ENCODE measurements at regions not wholly inside any gene's neighbourhood (a gene's known extent, or its start where the extent isn't known, plus 50 kb on each side); places are given as distances from the start of the nearest gene placed in this dataset.

- intact Hi-C loops (cut with DNase I; ENCODE audit: low total_unique reads) = no loop called here
- no peak for DNase-seq
- Histone ChIP-seq H3K27me3 (no peaks in the 10 kb centered on the region), H3K4me3 (no peak overlapping the region), H3K9me3 (no peaks in the 10 kb centered on the region), H3K4me1 (no peaks in the 10 kb centered on the region), H3K27ac (no peak overlapping the region), H3K36me3 (no peaks in the 10 kb centered on the region)
- TF ChIP-seq CTCF (IDR thresholded peaks at IDR 0.05) = no peak
Observed at GRCh38 chr4:151960449-151961230, 199.8 kb upstream of the GATB start.

DNA sequence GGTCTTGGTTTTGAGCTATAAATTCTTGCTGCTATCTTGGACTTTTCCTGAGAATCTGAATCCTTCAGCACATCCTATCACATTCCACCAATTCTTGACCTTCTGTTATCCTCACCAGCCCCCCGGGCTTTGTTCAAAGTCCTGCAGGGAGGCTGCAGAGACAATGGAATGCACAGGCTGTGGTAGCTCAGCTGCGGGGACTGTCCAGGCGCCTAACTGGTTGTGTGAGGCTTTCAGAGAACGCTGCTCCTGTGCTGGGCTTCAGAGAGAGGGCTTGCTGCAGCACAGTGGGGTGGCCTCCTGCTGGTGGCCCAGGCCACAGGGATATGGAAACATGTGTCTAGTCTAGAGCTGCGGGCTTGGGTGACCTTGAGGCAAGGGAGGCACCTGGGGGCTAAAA is 196.3 kb upstream of the GATB start:
- no peaks in the 10 kb centered on the region for H3K4me1 ChIP-seq
- TF ChIP-seq CTCF (IDR thresholded peaks at IDR 0.05) = no peak
- DNase-seq = no peak
- intact Hi-C loops (cut with DNase I; ENCODE audit: low total_unique reads) = no loop called here
- H3K27ac ChIP-seq = no peak overlapping the region
- no peaks in the 10 kb centered on the region for H3K36me3 ChIP-seq
- no peaks in the 10 kb centered on the region for H3K9me3 ChIP-seq
- H3K4me3 ChIP-seq = no peak overlapping the region
- no peaks in the 10 kb centered on the region for H3K27me3 ChIP-seq

- DNase-seq = no peak
- intact Hi-C loops (cut with DNase I; ENCODE audit: low total_unique reads) = no loop called here
- peaks cover 0 to 3% (median 0%) of the 10 kb centered on the region in 4 donors for H3K4me1 ChIP-seq
- H3K9me3 ChIP-seq = no peaks in the 10 kb centered on the region
- no peaks in the 10 kb centered on the region for H3K36me3 ChIP-seq
- H3K27ac ChIP-seq = no peak overlapping the region
- H3K27me3 ChIP-seq = no peaks in the 10 kb centered on the region
- no peak overlapping the region for H3K4me3 ChIP-seq
- no peak for TF ChIP-seq CTCF (IDR thresholded peaks at IDR 0.05)
Observed at GRCh38 chr4:151955721-151956380, 195.0 kb upstream of the GATB start.

GRCh38 chr4:151953795-151954372 is 193.1 kb upstream of the GATB start:
- Histone ChIP-seq H3K27me3 (no peaks in the 10 kb centered on the region), H3K4me3 (no peak overlapping the region), H3K9me3 (no peaks in the 10 kb centered on the region), H3K36me3 (no peaks in the 10 kb centered on the region), H3K4me1 (peaks cover 0 to 3% (median 0%) of the 10 kb centered on the region in 4 donors), H3K27ac (no peak overlapping the region)
- intact Hi-C loops (cut with DNase I; ENCODE audit: low total_unique reads) = no loop called here
- DNase-seq = no peak
- TF ChIP-seq CTCF (IDR thresholded peaks at IDR 0.05) = no peak

DNA sequence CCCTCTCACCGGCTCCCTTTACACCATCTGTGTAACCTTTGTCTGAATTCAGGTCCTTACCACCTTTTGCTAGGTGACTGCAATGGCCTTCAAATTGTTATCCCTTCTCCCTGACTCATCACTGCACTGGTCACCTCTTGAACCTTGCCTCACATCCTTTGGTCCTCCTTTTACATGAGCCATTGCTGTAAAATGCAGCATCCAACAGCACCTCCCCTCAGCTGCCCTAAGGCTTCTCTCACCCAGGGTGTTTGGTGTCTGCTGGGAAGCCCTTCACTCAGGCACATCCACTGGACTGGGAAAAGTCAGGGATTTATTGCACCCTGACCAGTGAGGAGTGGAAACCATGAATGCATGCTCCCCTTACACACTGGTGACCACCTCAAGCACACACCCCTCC is 192.5 kb upstream of the GATB start:
- no peaks in the 10 kb centered on the region for H3K27me3 ChIP-seq
- H3K4me1 ChIP-seq = peaks cover 0 to 3% (median 0%) of the 10 kb centered on the region in 4 donors
- H3K9me3 ChIP-seq = no peaks in the 10 kb centered on the region
- intact Hi-C loops (cut with DNase I; ENCODE audit: low total_unique reads) = no loop called here
- H3K36me3 ChIP-seq = no peaks in the 10 kb centered on the region
- DNase-seq = no peak
- H3K4me3 ChIP-seq = no peak overlapping the region
- no peak for TF ChIP-seq CTCF (IDR thresholded peaks at IDR 0.05)
- H3K27ac ChIP-seq = no peak overlapping the region
